ENCODE measurements at regions not wholly inside any gene's neighbourhood (a gene's known extent, or its start where the extent isn't known, plus 50 kb on each side); places are given as distances from the start of the nearest gene placed in this dataset.

- H3K4me3 ChIP-seq (ENCODE audit: control insufficient read depth, low read depth, low read length) = no peak overlapping the region
- no peak for TF ChIP-seq CTCF (conservative IDR thresholded peaks at IDR 0.05; ENCODE audit: control insufficient read depth, insufficient read depth, low read depth, low read length)
- no peak for DNase-seq (ENCODE audit: low read depth)
Observed at GRCh38 chr13:106350208-106350607, 185.3 kb downstream of the EFNB2 start.

- peak overlapping the region; percentile 33 for H3K4me3 ChIP-seq (ENCODE audit: control insufficient read depth, low read depth, low read length)
- peak; percentile 27 for DNase-seq (ENCODE audit: low read depth)
- no peak for TF ChIP-seq CTCF (conservative IDR thresholded peaks at IDR 0.05; ENCODE audit: control insufficient read depth, insufficient read depth, low read depth, low read length)
Observed at GRCh38 chr13:106349080-106349931, 186.2 kb downstream of the EFNB2 start.

GRCh38 chr13:106348075-106348840, 187.2 kb downstream of the EFNB2 start:
- TF ChIP-seq CTCF (conservative IDR thresholded peaks at IDR 0.05; ENCODE audit: control insufficient read depth, insufficient read depth, low read depth, low read length) = no peak
- peak; percentile 28 for DNase-seq (ENCODE audit: low read depth)
- H3K4me3 ChIP-seq (ENCODE audit: control insufficient read depth, low read depth, low read length) = no peak overlapping the region

GRCh38 chr13:106344342-106344741, 191.1 kb downstream of the EFNB2 start:
- TF ChIP-seq CTCF (conservative IDR thresholded peaks at IDR 0.05; ENCODE audit: control insufficient read depth, insufficient read depth, low read depth, low read length) = no peak
- no peak for DNase-seq (ENCODE audit: low read depth)
- H3K4me3 ChIP-seq (ENCODE audit: control insufficient read depth, low read depth, low read length) = no peak overlapping the region

GRCh38 chr13:106343836-106344235, 191.6 kb downstream of the EFNB2 start:
- no peak for DNase-seq (ENCODE audit: low read depth)
- TF ChIP-seq CTCF (conservative IDR thresholded peaks at IDR 0.05; ENCODE audit: control insufficient read depth, insufficient read depth, low read depth, low read length) = no peak
- no peak overlapping the region for H3K4me3 ChIP-seq (ENCODE audit: control insufficient read depth, low read depth, low read length)

GRCh38 chr13:106340249-106340648, 195.2 kb downstream of the EFNB2 start:
- DNase-seq (ENCODE audit: low read depth) = no peak
- no peak overlapping the region for H3K4me3 ChIP-seq (ENCODE audit: control insufficient read depth, low read depth, low read length)
- no peak for TF ChIP-seq CTCF (conservative IDR thresholded peaks at IDR 0.05; ENCODE audit: control insufficient read depth, insufficient read depth, low read depth, low read length)
